ENCODE measurements at regions not wholly inside any gene's neighbourhood (a gene's known extent, or its start where the extent isn't known, plus 50 kb on each side); places are given as distances from the start of the nearest gene placed in this dataset.
A peak's percentile ranks its signal among the peaks of the same experiment; 100 is the strongest.

GRCh38 chr4:20368926-20369325, 117.2 kb downstream of the SLIT2 start:
- H3K9me3 ChIP-seq (ENCODE audit: control insufficient read depth, insufficient read depth, low read length), result no peaks in the 10 kb centered on the region
- peak overlapping the region; percentile 49 for H2AFZ ChIP-seq (replicated peaks; ENCODE audit: low read length, poor library complexity)
- peak overlapping the region; percentile 70 for H3K23ac ChIP-seq (ENCODE audit: low read depth, low read length)
- H3K36me3 ChIP-seq (ENCODE audit: control insufficient read depth, insufficient read depth, low read length), result no peaks in the 10 kb centered on the region
- H2BK15ac ChIP-seq (ENCODE audit: low read depth, low read length), result peak overlapping the region; percentile 11; the same call in 1 of the 3 replicates
- no peak overlapping the region for H2AK9ac ChIP-seq (replicated peaks; ENCODE audit: low read depth, low read length, poor library complexity)
- H2BK20ac ChIP-seq (ENCODE audit: low read depth, low read length), result peak overlapping the region; percentile 90
- no peak overlapping the region for H2BK5ac ChIP-seq (ENCODE audit: low read depth, low read length, poor library complexity, severe bottlenecking)
- H3K4ac ChIP-seq (ENCODE audit: low read depth, low read length), result peak overlapping the region; percentile 79
- POLR2A ChIA-PET (ENCODE audit: unreplicated experiment), result no interaction called here
- H3K4me1 ChIP-seq (ENCODE audit: control insufficient read depth, insufficient read depth, low read length), result peaks cover 8% of the 10 kb centered on the region
- H4K8ac ChIP-seq (ENCODE audit: low read depth in 2 of 2, low read length in 2 of 2), result peak overlapping the region in 1 of 2 experiments; percentile 68; a peak in 1 of 4 replicates
- no peak overlapping the region for H3K4me3 ChIP-seq (ENCODE audit: insufficient read depth, low read depth, low read length)
- peak overlapping the region; percentile 44 for H3K14ac ChIP-seq (replicated peaks; ENCODE audit: low read depth, low read length)
- H4K5ac ChIP-seq (ENCODE audit: low read depth, low read length), result peak overlapping the region; percentile 73; the same call in 1 of the 2 replicates
- in situ Hi-C loops (cut with MboI; ENCODE audit: low sequenced_read_pairs) (no loop called here), intact Hi-C loops (cut with micrococcal nuclease) (no loop called here), dilution Hi-C loops (cut with HindIII; ENCODE audit: low sequenced_read_pairs, unreplicated experiment) (no loop called here)
- peak overlapping the region; percentile 5; the same call in 1 of the 2 replicates for H2AK5ac ChIP-seq (ENCODE audit: low read depth, low read length)
- H3K27ac ChIP-seq (ENCODE audit: insufficient read depth, low read length), result peak overlapping the region; percentile 73; the same call in 1 of the 2 replicates
- CTCF ChIA-PET, result interaction anchor here (0.6 kb wide), 1 partner anchor 15 kb away, joined by 3 read pairs; no protein-coding TSS in a partner anchor
- H3K9me1 ChIP-seq (ENCODE audit: insufficient read depth, low read length), result peaks cover 12% of the 10 kb centered on the region
- H3K79me1 ChIP-seq (ENCODE audit: low read depth in 1 of 2, low read length in 2 of 2), result no peaks in the 10 kb centered on the region
- ATAC-seq (ENCODE audit: low read depth) (peak; percentile 62), DNase-seq (peak; percentile 67)
- H3K27me3 ChIP-seq (ENCODE audit: control insufficient read depth, insufficient read depth, low read length), result no peaks in the 10 kb centered on the region
- TF ChIP-seq FOS (IDR thresholded peaks at IDR 0.05; ENCODE audit: low read depth, low read length) (no peak), CHD1 (IDR thresholded peaks at IDR 0.05; ENCODE audit: low read depth, low read length) (no peak), NFE2L2 (IDR thresholded peaks at IDR 0.05; ENCODE audit: low read depth, low read length) (no peak), BHLHE40 (IDR thresholded peaks at IDR 0.05; ENCODE audit: low read depth, low read length) (no peak), SMC3 (IDR thresholded peaks at IDR 0.05; ENCODE audit: low read depth, low read length) (no peak), RFX5 (IDR thresholded peaks at IDR 0.05; ENCODE audit: low read depth, low read length) (no peak), MXI1 (IDR thresholded peaks at IDR 0.05; ENCODE audit: borderline replicate concordance, low read depth, low read length) (no peak), RCOR1 (IDR thresholded peaks at IDR 0.05; ENCODE audit: insufficient replicate concordance, low read length) (no peak), POLR2A (IDR thresholded peaks at IDR 0.05; ENCODE audit: low read depth, low read length) (no peak), ELK1 (IDR thresholded peaks at IDR 0.05; ENCODE audit: borderline replicate concordance, low read depth, low read length) (no peak), CEBPB (IDR thresholded peaks at IDR 0.05; ENCODE audit: low read depth, low read length) (no peak), MAFK (IDR thresholded peaks at IDR 0.05; ENCODE audit: low read depth, low read length) (no peak), USF2 (IDR thresholded peaks at IDR 0.05; ENCODE audit: low read depth, low read length) (no peak), RAD21 (IDR thresholded peaks at IDR 0.05; ENCODE audit: low read length) (no peak), CTCF (conservative IDR thresholded peaks at IDR 0.05; ENCODE audit: low read depth, low read length) (no peak), MAZ (IDR thresholded peaks at IDR 0.05; ENCODE audit: borderline replicate concordance, low read depth, low read length) (no peak)
- peak overlapping the region; percentile 39; the same call in 1 of the 2 replicates for H3K18ac ChIP-seq (ENCODE audit: low read depth, low read length)
- H4K20me1 ChIP-seq (ENCODE audit: insufficient read depth, low read length), result no peaks in the 10 kb centered on the region
- no CpG with 5 or more reads among the region's 1 CpG for WGBS, 2 experiments (ENCODE audit: extremely low coverage in 2 of 2, insufficient read length in 1 of 2)
- peak overlapping the region; percentile 77 for H4K91ac ChIP-seq (ENCODE audit: insufficient read depth, low read depth, low read length)
- H3K56ac ChIP-seq (ENCODE audit: extremely low read depth, insufficient read depth, low read length), result no peak overlapping the region
- H3K4me2 ChIP-seq (ENCODE audit: low read depth, low read length), result 0 out of 2 replicates have a peak overlapping the region, but pooled peaks have one; percentile 19
- peak overlapping the region; percentile 83 for H2BK120ac ChIP-seq (ENCODE audit: low read depth, low read length)
- H3K9ac ChIP-seq (ENCODE audit: low read depth, low read length), result no peak overlapping the region
- BruUV-seq (replicated peaks), result no TSS peak
